SJSA1 (cell line): ENCODE measurements at regions not wholly inside any gene's neighbourhood (a gene's known extent, or its start where the extent isn't known, plus 50 kb on each side); places are given as distances from the start of the nearest gene placed in this dataset.
"Not testable (repeated sequence)": the region's sequence is repeated elsewhere in the genome, so short reads cannot be mapped to it uniquely, and the experiment has no call there.

Experiments
- DNase-seq, 2 experiments: peaks; one replicate each; pipeline ENCODE4 v3.0.0-alpha.2; 2015 to 2020; ENCODE audit warnings: low spot score in 2 of 2, low read depth in 1 of 2
- H3K27ac ChIP-seq: fragments of 250-450 bp; sonication (Bioruptor Pico); 2 replicates; pipeline ENCODE4 v1.5.1; 2020; ENCODE audit warnings: mild to moderate bottlenecking, moderate library complexity
- H3K27me3 ChIP-seq: fragments of 250-450 bp; sonication (Bioruptor Pico); replicated peaks from 2 replicates; pipeline ENCODE4 v1.5.1; 2020; ENCODE audit warnings: mild to moderate bottlenecking, moderate library complexity
- H3K36me3 ChIP-seq: fragments of 250-450 bp; sonication (Bioruptor Pico); 2 replicates; pipeline ENCODE4 v1.5.1; 2020; ENCODE audit warnings: mild to moderate bottlenecking
- H3K4me1 ChIP-seq: fragments of 250-450 bp; sonication (Bioruptor Pico); replicated peaks from 2 replicates; pipeline ENCODE4 v1.6.1; 2021; ENCODE audit warnings: mild to moderate bottlenecking
- H3K4me3 ChIP-seq: fragments of 250-450 bp; sonication (Bioruptor Pico); 2 replicates; pipeline ENCODE4 v1.5.1; 2020; ENCODE audit warnings: mild to moderate bottlenecking
- H3K9me3 ChIP-seq: fragments of 250-450 bp; sonication (Bioruptor Pico); replicated peaks from 2 replicates; pipeline ENCODE4 v1.5.1; 2020; ENCODE audit warnings: mild to moderate bottlenecking

DNA sequence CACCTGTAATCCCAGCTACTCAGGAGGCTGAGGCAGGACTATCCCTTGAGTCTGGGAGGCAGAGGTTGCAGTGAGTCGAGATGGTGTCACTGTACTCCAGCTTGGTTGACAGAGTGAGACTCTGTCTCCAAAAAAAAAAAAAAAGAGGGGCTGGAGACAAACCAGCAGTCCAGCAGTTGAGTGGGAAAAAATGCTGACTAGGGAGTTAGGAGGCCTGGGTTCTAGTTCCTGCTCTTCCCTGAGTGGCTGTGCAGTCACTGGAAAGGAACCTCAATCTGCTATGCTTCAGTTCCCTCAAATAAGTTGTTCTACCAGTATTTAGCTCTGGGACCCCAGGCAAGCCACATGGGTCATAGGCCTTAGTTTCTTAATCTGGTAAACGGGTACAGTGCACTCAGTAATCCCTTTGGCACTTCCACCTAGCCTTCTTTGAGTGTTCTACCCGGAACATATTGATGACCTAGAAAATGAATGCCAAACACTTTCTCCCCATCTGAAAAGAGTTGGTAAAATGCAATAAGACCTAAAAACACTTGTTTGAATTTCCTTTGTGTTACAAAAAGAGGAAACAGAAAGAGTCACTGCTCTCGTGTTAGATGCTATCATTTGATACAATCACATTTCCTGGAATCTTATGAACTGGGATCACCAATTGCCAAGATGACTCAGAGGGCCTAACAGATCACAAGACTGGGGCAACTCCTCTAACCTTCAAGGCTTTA, 99.3 kb upstream of the EGFL6 start:
- Histone ChIP-seq H3K27ac (no peak overlapping the region), H3K36me3 (no peaks in the 10 kb centered on the region), H3K4me3 (no peak overlapping the region), H3K27me3 (no peaks in the 10 kb centered on the region), H3K9me3 (no peaks in the 10 kb centered on the region), H3K4me1 (no peaks in the 10 kb centered on the region)
- DNase-seq, result no peak

DNA sequence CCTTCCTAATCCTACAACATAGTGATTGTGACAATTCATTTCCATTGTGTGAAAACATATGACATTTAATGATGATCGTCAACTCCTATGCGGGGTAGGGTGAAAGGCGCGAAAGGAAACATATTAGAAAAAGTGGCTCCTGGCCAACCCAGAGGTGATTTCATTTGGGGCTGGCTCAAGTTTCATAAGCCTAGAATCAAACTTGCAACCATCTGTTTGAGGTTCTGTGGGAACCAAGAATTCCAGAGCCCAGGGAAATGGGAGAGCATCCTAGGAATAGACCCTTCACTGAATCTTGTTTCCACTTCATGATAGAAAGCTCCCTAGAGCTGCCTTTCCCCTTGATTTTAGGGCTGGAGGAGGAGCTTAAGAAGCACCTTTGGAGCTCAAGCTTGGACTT, 101.3 kb upstream of the EGFL6 start:
- Histone ChIP-seq H3K27ac (no peak overlapping the region), H3K27me3 (no peaks in the 10 kb centered on the region), H3K9me3 (no peaks in the 10 kb centered on the region), H3K36me3 (no peaks in the 10 kb centered on the region), H3K4me3 (no peak overlapping the region), H3K4me1 (no peaks in the 10 kb centered on the region)
- DNase-seq, result no peak

- Histone ChIP-seq H3K27me3 (no peaks in the 10 kb centered on the region), H3K4me3 (no peak overlapping the region), H3K27ac (no peak overlapping the region), H3K4me1 (no peaks in the 10 kb centered on the region), H3K36me3 (no peaks in the 10 kb centered on the region), H3K9me3 (no peaks in the 10 kb centered on the region)
- no peak for DNase-seq
Measured at GRCh38 chrX:13467243-13467642, 102.2 kb upstream of the EGFL6 start.

DNA sequence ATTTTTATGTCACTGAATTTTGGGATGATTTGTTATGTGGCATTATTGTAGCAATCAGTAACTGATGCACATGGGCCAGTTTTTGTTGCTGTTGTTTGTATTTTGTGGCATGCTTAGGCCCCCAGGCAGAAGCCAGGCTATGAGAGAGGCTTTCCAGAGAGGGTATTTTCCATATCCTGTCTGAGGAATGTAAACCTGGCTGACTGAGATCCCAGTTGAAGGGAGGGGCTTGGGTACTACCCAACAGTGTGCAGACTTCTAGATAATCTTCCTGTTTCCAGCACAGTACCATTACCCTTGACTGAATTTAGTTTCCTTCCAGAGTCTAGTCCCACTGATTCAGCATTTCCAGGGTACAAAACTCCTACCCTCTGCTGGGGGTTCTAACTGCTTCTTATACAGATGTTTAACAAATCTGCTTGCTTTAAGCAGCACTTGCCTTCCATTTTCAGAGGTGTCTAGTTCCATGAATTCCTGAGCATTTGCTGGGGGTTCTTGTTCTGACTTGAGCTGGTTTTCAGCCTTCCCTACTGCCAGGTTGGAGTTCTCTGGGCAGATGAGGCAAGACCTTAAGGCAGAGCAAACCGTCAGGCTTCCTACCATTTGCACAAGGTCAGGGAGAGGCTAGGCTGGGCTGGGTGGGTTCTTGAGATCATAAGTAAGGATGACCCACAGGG, 104.7 kb upstream of the EGFL6 start:
- Histone ChIP-seq H3K4me1 (no peaks in the 10 kb centered on the region), H3K9me3 (no peaks in the 10 kb centered on the region), H3K4me3 (no peak overlapping the region), H3K36me3 (no peaks in the 10 kb centered on the region), H3K27ac (no peak overlapping the region), H3K27me3 (no peaks in the 10 kb centered on the region)
- DNase-seq, result no peak

DNA sequence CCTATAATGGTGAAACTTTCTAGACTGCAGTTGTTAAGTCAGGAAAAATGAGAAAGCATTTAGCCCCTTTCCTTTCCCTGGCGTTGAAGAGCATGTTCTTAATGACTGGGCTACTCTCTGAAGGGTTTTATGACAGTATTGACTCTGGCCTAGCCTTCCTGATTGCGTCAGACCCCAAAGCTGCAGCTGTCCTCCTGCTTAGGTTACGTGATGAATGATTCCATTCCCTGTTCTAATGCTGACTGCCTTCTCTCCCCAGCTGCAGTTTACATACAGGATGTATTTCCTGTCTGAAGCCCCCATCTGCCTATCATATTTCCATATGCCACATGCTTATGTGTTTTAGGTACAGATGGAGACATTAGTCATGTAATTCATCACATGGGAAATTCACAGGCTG, 105.8 kb upstream of the EGFL6 start:
- Histone ChIP-seq H3K27ac (no peak overlapping the region), H3K36me3 (no peaks in the 10 kb centered on the region), H3K9me3 (no peaks in the 10 kb centered on the region), H3K4me3 (no peak overlapping the region), H3K4me1 (no peaks in the 10 kb centered on the region), H3K27me3 (no peaks in the 10 kb centered on the region)
- no peak for DNase-seq

DNA sequence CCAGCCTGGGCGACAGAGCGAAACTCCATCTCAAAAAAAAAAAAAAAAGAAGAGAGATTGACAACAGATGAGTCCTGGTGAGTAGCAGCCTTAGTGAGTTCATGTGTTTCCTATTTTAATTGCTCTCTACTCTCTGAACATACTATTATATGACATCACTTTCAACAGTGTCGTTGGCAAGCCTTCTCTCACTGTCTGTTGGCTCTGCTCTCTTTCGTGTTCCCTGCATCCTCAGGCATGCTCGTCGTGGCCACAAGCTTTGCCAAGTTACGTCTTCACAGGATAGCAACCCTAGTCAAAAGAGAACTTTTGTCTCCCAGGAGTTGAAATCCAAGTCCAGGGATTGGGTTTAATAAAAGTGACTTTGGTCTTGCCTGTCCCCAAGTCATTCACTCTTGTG, 117.1 kb upstream of the EGFL6 start:
- no peaks in the 10 kb centered on the region for H3K27me3 ChIP-seq
- H3K9me3 ChIP-seq, result no peaks in the 10 kb centered on the region
- H3K4me3 ChIP-seq, result no peak overlapping the region
- H3K4me1 ChIP-seq, result no peaks in the 10 kb centered on the region
- H3K27ac ChIP-seq, result no peak overlapping the region
- no peaks in the 10 kb centered on the region for H3K36me3 ChIP-seq
- DNase-seq, result no peak

DNA sequence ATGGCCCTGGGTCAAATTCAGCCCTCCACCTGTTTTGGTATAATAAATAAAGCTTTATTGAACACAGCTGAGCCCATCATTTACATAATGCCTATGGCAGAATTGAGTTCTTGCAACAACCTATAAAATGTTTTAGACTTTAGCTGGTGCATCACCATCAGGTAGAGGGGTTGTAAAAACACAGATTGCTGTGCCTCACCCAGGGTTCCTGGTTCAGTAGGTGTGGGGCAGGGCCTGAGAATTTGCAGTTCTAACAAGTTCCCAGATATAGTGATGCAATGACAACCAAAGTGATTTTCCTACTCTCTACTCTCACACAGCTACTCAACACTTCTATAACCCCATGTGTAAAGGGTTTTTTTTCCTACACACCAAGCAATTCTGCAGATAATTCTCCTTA, 120.0 kb upstream of the EGFL6 start:
- no peaks in the 10 kb centered on the region for H3K36me3 ChIP-seq
- no peak overlapping the region for H3K4me3 ChIP-seq
- no peak overlapping the region for H3K27ac ChIP-seq
- DNase-seq, result no peak
- no peaks in the 10 kb centered on the region for H3K4me1 ChIP-seq
- no peaks in the 10 kb centered on the region for H3K9me3 ChIP-seq
- no peaks in the 10 kb centered on the region for H3K27me3 ChIP-seq

DNA sequence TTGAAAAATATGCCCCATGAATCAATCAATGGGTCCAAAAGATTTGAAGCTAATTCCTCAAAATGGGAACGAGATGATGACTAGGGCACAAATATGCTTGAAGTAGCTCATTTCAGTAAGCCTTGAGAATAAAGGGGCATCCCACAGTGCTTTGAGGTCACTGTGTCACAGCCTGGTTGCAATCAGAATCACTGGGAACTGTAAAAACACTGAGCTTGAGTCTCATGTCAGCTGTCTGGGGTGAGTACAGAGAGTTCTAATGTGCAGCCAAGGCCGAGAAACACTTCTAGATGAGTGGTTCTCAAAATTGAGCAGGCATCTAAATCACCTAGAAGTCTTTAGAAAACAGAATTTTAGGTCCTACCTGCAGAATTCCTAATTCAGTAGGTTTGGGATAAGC, 120.5 kb upstream of the EGFL6 start:
- no peaks in the 10 kb centered on the region for H3K4me1 ChIP-seq
- no peaks in the 10 kb centered on the region for H3K27me3 ChIP-seq
- H3K36me3 ChIP-seq, result no peaks in the 10 kb centered on the region
- no peak for DNase-seq
- no peak overlapping the region for H3K4me3 ChIP-seq
- H3K9me3 ChIP-seq, result no peaks in the 10 kb centered on the region
- H3K27ac ChIP-seq, result no peak overlapping the region

DNA sequence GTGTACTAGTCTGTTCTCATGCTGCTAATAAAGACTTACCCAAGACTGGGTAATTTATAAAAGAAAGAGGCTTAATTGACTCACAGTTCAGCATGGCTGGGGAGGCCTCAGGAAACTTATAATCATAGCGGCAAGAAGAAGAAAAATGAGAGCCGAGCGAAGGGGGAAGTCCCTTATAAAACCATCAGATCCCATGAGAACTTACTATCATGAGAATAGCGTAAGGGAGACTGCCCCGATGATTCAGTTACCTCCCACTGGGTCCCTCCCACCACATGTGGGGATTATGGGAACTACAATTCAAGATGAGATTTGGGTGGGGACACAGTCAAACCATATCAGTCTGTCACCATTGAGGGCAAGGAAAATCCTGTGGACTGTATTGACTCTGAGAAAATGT, 121.8 kb upstream of the ATXN3L start:
- H3K9me3 ChIP-seq, result not testable (repeated sequence)

DNA sequence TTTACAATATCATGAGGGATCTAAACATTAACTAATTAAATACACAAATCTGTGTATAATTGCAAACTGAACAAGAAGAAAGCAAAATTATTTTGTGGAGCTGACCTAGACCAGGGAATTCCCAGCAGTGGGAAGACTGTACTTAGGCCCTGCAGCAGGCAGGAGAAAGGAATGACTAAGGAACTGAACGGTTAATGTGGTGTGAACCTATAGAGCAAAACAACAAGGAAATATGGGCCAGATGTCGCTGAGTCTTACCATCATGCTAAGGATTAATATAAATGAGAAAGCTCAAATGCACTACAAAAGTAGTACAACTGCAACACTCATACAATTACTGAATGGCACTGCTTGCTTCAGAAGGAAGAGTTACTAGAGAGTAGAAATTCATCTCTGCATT, 120.3 kb upstream of the ATXN3L start:
- Histone ChIP-seq H3K4me1 (no peaks in the 10 kb centered on the region), H3K27me3 (no peaks in the 10 kb centered on the region), H3K36me3 (no peaks in the 10 kb centered on the region), H3K4me3 (no peak overlapping the region), H3K27ac (no peak overlapping the region), H3K9me3 (no peaks in the 10 kb centered on the region)
- DNase-seq, result no peak

More for the DNA sequence above, 121.8 kb upstream of the ATXN3L start:
- not testable (repeated sequence) for H3K4me1 ChIP-seq, H3K4me3 ChIP-seq, H3K27me3 ChIP-seq, DNase-seq, H3K36me3 ChIP-seq, H3K27ac ChIP-seq

- no peaks in the 10 kb centered on the region for H3K36me3 ChIP-seq
- peak in 1 of 2 experiments; percentile 39 for DNase-seq
- no peaks in the 10 kb centered on the region for H3K27me3 ChIP-seq
- peaks cover 36% of the 10 kb centered on the region for H3K4me1 ChIP-seq
- H3K9me3 ChIP-seq, result no peaks in the 10 kb centered on the region
- no peak overlapping the region for H3K4me3 ChIP-seq
- peak overlapping the region; percentile 85; the same call in 1 of the 2 replicates for H3K27ac ChIP-seq
Measured at GRCh38 chrX:13433298-13433605, 113.4 kb upstream of the ATXN3L start.

GRCh38 chrX:13432414-13433297, 112.8 kb upstream of the ATXN3L start:
- no peaks in the 10 kb centered on the region for H3K27me3 ChIP-seq
- no peaks in the 10 kb centered on the region for H3K9me3 ChIP-seq
- DNase-seq, result peak in 1 of 2 experiments; percentile 58
- peaks cover 42% of the 10 kb centered on the region for H3K4me1 ChIP-seq
- H3K36me3 ChIP-seq, result no peaks in the 10 kb centered on the region
- H3K27ac ChIP-seq, result peak overlapping the region; percentile 85
- H3K4me3 ChIP-seq, result no peak overlapping the region

DNA sequence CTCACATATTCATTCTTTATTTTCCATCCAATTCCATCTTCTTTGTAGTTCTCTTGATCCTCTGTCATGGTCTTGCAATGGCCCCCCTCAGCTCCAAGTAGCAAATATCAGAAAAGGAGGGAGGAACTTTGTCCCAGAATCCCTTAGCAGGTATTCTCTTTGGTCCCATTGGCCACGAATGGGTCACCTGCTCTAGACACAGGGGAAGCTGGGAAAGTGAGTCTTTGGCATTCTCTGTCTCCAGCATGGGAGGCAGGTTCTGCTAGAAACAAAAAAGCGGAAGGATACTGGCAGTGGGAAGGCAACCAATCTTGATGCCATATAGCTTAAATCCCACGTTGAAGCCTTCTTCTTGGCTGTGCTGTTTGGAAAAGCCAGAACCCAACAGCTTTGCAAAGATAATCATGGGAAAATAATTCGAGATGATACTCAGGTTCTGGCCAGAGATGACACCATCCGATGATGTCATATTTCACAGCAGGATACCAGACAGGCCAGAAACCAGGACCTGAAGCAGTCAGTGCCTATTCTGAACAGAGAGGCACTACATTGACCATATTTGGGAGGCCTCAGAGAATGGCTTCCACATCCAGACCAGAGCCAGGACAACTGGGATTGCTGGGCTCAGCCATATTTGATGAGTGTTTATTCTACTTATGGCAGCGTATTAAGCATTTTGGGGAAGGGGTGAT, 110.4 kb upstream of the ATXN3L start:
- Histone ChIP-seq H3K27ac (no peak overlapping the region), H3K36me3 (no peaks in the 10 kb centered on the region), H3K9me3 (no peaks in the 10 kb centered on the region), H3K27me3 (no peaks in the 10 kb centered on the region), H3K4me3 (no peak overlapping the region), H3K4me1 (peaks cover 48% of the 10 kb centered on the region)
- no peak for DNase-seq
